OCI-LY1 (cell line): ENCODE measurements at regions not wholly inside any gene's neighbourhood (a gene's known extent, or its start where the extent isn't known, plus 50 kb on each side); places are given as distances from the start of the nearest gene placed in this dataset.

Experiments
- H2AFZ ChIP-seq: fragments of 200-600 bp; sonication (generic), shearing (Covaris generic); 2 replicates; pipeline ENCODE4 v1.6.0; 2014; ENCODE audit warnings: antibody characterized with exemption, mild to moderate bottlenecking, low read length
- H3F3A ChIP-seq: fragments of 200-600 bp; sonication (generic), shearing (Covaris generic); 2 replicates; pipeline ENCODE4 v1.6.0; 2014; ENCODE audit warnings: mild to moderate bottlenecking, antibody characterized with exemption, low read length, moderate library complexity; ENCODE audit not compliant: insufficient read depth
- H3K27ac ChIP-seq: fragments of 200-600 bp; sonication (generic); 2 replicates; pipeline ENCODE4 v1.5.1; 2014; ENCODE audit warnings: low read length, mixed run types, mild to moderate bottlenecking, low read depth; ENCODE audit not compliant: poor library complexity, severe bottlenecking
- H3K27me3 ChIP-seq: fragments of 200-600 bp; sonication (generic); 2 replicates; pipeline ENCODE4 v1.6.0; 2014; ENCODE audit warnings: antibody characterized with exemption, mild to moderate bottlenecking, low read length, moderate library complexity; ENCODE audit not compliant: insufficient read depth
- H3K36me3 ChIP-seq: fragments of 200-600 bp; sonication (generic); 2 replicates; pipeline ENCODE4 v1.6.1; 2014; ENCODE audit warnings: mild to moderate bottlenecking, antibody characterized with exemption, low read length, moderate library complexity, mixed read lengths; ENCODE audit not compliant: insufficient read depth
- H3K4me1 ChIP-seq: fragments of 200-600 bp; sonication (generic); 2 replicates; pipeline ENCODE4 v1.5.1; 2014; ENCODE audit warnings: mild to moderate bottlenecking, low read length, moderate library complexity; ENCODE audit not compliant: insufficient read depth, severe bottlenecking
- H3K4me2 ChIP-seq: fragments of 200-600 bp; sonication (generic), shearing (Covaris generic); 2 replicates; pipeline ENCODE4 v1.6.1; 2014; ENCODE audit warnings: low read length
- H3K4me3 ChIP-seq: fragments of 200-600 bp; sonication (generic); 2 replicates; pipeline ENCODE4 v1.5.1; 2014; ENCODE audit warnings: low read length, low read depth, mild to moderate bottlenecking, mixed read lengths; ENCODE audit not compliant: poor library complexity, severe bottlenecking
- H3K79me2 ChIP-seq: fragments of 200-600 bp; shearing (Covaris generic); 2 replicates; pipeline ENCODE4 v1.6.1; 2016; ENCODE audit warnings: mixed run types, low read length, mixed read lengths; ENCODE audit not compliant: insufficient read depth
- H3K9ac ChIP-seq: fragments of 200-600 bp; sonication (generic), shearing (Covaris generic); 2 replicates; pipeline ENCODE4 v1.6.1; 2014; ENCODE audit warnings: mild to moderate bottlenecking, low read length, mixed read lengths
- H3K9me2 ChIP-seq: fragments of 200-600 bp; sonication (generic), shearing (Covaris generic); 2 replicates; pipeline ENCODE4 v1.6.1; 2014; ENCODE audit warnings: low read depth, mild to moderate bottlenecking, low read length, mixed read lengths
- H3K9me3 ChIP-seq: fragments of 200-600 bp; shearing (Covaris generic); 2 replicates; pipeline ENCODE4 v1.6.1; 2014; ENCODE audit warnings: low read length, mixed read lengths
- H4K20me1 ChIP-seq: fragments of 200-600 bp; sonication (generic), shearing (Covaris generic); 2 replicates; pipeline ENCODE4 v1.6.0; 2016; ENCODE audit warnings: mild to moderate bottlenecking, low read length; ENCODE audit not compliant: insufficient read depth
- EZH2 ChIP-seq: fragments of 200-600 bp; sonication (generic), shearing (Covaris generic); IDR thresholded peaks from 2 replicates; pipeline ENCODE4 v1.8.0; 2017; ENCODE audit warnings: borderline replicate concordance, mixed run types, mild to moderate bottlenecking, antibody characterized with exemption, low read length, moderate library complexity, mixed read lengths
- TF ChIP-seq, protein P1 (sequence below): fragments of 200-600 bp; sonication (generic), shearing (Covaris generic); IDR thresholded peaks from 2 replicates; pipeline ENCODE4 v1.5.1; 2017; ENCODE audit warnings: mild to moderate bottlenecking, antibody characterized with exemption, low read length, moderate library complexity, mixed read lengths

DNA sequence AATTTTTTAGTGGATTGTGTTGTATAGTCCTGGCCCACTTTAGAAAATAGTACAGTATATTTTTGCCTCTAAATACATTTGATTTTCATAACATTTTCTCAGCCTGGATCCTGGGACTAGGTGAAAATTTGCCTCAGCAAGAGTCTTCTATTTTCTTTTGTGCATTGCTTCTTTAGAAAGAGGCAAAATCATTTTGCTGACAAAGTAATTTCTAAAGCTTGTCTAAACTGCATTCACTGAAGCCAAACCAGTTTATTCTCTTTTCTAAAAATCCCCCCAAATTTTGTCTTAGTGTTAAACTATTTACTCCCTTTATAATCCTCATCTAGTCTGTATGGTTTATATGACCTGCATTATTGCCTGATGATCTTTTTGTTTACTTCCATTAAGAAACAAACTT lies 326.3 kb downstream of the C4orf33 start:
- no peaks in the 10 kb centered on the region for H3K9me3 ChIP-seq
- no peaks in the 10 kb centered on the region for H3K79me2 ChIP-seq
- no peaks in the 10 kb centered on the region for H3K9me2 ChIP-seq
- TF ChIP-seq, protein P1, sequence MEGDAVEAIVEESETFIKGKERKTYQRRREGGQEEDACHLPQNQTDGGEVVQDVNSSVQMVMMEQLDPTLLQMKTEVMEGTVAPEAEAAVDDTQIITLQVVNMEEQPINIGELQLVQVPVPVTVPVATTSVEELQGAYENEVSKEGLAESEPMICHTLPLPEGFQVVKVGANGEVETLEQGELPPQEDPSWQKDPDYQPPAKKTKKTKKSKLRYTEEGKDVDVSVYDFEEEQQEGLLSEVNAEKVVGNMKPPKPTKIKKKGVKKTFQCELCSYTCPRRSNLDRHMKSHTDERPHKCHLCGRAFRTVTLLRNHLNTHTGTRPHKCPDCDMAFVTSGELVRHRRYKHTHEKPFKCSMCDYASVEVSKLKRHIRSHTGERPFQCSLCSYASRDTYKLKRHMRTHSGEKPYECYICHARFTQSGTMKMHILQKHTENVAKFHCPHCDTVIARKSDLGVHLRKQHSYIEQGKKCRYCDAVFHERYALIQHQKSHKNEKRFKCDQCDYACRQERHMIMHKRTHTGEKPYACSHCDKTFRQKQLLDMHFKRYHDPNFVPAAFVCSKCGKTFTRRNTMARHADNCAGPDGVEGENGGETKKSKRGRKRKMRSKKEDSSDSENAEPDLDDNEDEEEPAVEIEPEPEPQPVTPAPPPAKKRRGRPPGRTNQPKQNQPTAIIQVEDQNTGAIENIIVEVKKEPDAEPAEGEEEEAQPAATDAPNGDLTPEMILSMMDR, result no peak
- TF ChIP-seq EZH2, result no peak
- H3K36me3 ChIP-seq, result no peaks in the 10 kb centered on the region
- H3K4me3 ChIP-seq, result no peak overlapping the region
- no peak overlapping the region for H3K4me2 ChIP-seq
- H3K27me3 ChIP-seq, result no peaks in the 10 kb centered on the region
- H4K20me1 ChIP-seq, result 0 out of 2 replicates have a peak, but pooled peaks cover 2% of the 10 kb centered on the region
- H3K9ac ChIP-seq, result no peak overlapping the region
- no peak overlapping the region for H2AFZ ChIP-seq
- no peaks in the 10 kb centered on the region for H3F3A ChIP-seq
- no peak overlapping the region for H3K27ac ChIP-seq
- H3K4me1 ChIP-seq, result no peaks in the 10 kb centered on the region

DNA sequence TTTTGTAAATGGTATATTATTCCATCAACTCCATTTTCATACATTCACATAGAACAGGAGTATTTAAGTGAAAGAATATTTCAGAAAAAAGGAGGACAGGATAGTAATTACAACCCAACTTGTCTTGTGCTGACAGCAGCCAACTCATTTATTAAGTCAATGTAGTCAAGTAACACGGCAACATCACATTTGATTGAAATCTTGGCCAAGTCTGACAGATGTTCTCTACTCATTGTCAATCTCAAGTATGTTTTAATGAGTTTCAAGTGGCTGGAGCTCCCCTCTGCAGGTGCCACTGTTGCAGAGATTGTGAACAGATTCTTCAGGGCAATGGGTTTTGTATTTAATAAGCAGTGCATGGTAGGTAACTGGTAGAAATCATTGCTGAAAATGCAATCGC lies 332.5 kb downstream of the C4orf33 start:
- H3F3A ChIP-seq, result no peaks in the 10 kb centered on the region
- no peaks in the 10 kb centered on the region for H3K79me2 ChIP-seq
- no peaks in the 10 kb centered on the region for H4K20me1 ChIP-seq
- no peak overlapping the region for H3K27ac ChIP-seq
- no peaks in the 10 kb centered on the region for H3K9me3 ChIP-seq
- H3K9ac ChIP-seq, result no peak overlapping the region
- H3K27me3 ChIP-seq, result no peaks in the 10 kb centered on the region
- TF ChIP-seq EZH2, result no peak
- TF ChIP-seq, protein P1, result no peak
- H3K4me2 ChIP-seq, result no peak overlapping the region
- H3K4me1 ChIP-seq, result no peaks in the 10 kb centered on the region
- no peaks in the 10 kb centered on the region for H3K9me2 ChIP-seq
- H2AFZ ChIP-seq, result no peak overlapping the region
- H3K36me3 ChIP-seq, result no peaks in the 10 kb centered on the region
- no peak overlapping the region for H3K4me3 ChIP-seq

DNA sequence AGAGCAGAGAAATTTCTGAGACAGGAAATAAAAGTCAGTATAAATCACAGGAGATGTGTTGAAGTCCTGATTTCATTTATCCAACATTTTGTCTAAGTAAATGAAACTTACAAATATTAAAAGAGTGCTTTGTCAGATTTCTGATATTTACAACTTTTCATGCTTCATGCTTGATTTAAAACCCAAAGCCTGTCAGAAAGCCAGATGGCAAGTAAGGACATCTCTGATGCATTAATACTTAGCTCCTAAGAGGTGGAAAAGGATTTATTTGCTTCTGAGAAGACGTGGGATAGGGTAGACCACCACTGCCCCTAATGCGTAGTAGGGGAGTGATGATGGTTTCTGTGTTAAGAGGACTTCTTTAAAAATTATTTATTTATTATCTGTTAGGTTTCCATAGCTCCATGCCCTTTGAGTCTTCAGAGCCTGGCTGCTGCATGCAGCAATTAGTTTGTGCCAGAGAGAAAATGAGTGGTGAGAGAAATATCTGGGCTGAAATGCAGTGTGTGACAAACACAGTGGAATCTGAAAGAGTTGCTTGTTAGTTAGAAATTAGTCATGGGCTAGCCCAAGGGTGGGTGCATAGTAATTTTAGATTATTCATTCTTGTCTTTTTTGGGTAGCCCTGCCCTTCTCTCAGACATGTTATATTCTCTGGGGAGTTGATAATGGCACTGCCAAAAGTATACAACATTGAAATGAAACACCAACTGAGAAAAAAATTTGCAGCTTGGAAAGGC lies 333.8 kb downstream of the C4orf33 start:
- Histone ChIP-seq H3K79me2 (no peaks in the 10 kb centered on the region), H3K4me3 (no peak overlapping the region), H3K9me3 (no peaks in the 10 kb centered on the region), H3K9me2 (no peaks in the 10 kb centered on the region), H3K27me3 (no peaks in the 10 kb centered on the region), H3K27ac (no peak overlapping the region), H3K9ac (no peak overlapping the region), H3K36me3 (no peaks in the 10 kb centered on the region), H3K4me1 (no peaks in the 10 kb centered on the region), H3F3A (no peaks in the 10 kb centered on the region), H2AFZ (no peak overlapping the region), H4K20me1 (no peaks in the 10 kb centered on the region), H3K4me2 (no peak overlapping the region)
- TF ChIP-seq EZH2, result no peak
- TF ChIP-seq, protein P1, result no peak
